Activated T-cell treated with anti-CD3 and anti-CD28 coated beads, Interleukin-2, amount 50 U/mL, for 48 hours (primary cell): ENCODE measurements at regions not wholly inside any gene's neighbourhood (a gene's known extent, or its start where the extent isn't known, plus 50 kb on each side); places are given as distances from the start of the nearest gene placed in this dataset.
"Not testable (repeated sequence)": the region's sequence is repeated elsewhere in the genome, so short reads cannot be mapped to it uniquely, and the experiment has no call there.

Source experiments
- DNase-seq, 2 experiments: peaks; one replicate each; pipeline ENCODE4 v3.0.0-alpha.2; 2020

- no peak for DNase-seq
Measured at GRCh38 chr16:77488652-77489051, 53.8 kb upstream of the ADAMTS18 start.

- no peak for DNase-seq
Measured at GRCh38 chr16:77491091-77491490, 56.3 kb upstream of the ADAMTS18 start.

DNA sequence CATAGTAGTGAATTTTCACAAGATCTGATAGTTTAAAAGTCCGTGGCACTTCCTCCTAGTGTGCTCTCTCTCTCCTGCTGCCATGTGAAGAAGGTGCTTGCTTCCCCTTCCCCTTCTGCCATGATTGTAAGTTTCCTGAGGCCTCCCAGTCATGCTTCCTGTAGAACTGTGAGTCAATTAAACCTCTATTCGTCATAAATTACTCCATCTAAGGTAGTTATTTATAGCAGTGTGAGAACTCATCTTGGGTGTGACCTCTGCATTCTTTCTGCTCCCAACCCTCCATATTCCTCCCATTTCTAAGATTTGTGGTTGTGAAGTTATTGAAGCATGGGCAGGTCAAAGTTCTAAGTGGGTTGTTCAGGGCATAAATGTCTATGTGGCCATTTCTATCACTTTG lies 62.1 kb upstream of the ADAMTS18 start:
- DNase-seq = no peak

- DNase-seq = no peak
Measured at GRCh38 chr16:77499373-77500285, 64.8 kb upstream of the ADAMTS18 start.

GRCh38 chr16:77500286-77500598 lies 65.4 kb upstream of the ADAMTS18 start:
- DNase-seq = no peak

DNA sequence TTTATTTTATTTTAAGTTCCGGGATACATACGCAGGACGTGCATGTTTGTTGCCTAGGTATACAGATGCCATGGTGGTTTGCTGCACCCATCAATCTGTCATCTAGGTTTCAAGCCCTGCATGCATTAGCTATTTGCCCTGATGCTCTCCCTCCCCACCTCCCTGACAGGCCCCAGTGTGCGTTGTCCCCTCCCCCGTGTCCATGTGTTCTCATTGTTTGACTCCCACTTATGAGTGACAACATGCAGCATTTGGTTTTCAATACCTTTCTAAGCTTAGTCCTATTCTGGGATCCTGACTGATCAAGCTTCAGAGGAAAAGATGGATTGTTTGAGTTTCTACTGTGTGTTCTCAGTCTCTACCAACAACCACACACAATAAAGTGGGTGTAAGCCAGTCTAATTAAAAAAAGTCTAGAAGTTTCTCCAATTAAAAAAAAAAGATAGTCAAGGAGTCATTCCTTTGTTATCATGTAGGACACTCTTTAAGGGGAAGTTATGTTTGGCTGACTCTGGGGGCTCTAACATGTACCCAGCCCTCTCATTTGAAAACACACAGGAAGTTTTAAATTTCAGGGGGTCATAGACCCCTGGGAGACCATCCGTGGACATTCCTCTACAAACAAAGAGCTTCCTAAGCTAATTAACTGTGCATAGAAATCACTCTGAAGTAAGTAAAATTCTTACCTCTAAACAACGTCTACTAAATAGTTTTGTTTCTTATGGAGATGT lies 66.3 kb upstream of the ADAMTS18 start:
- no peak for DNase-seq

GRCh38 chr16:77502448-77502847 lies 67.6 kb upstream of the ADAMTS18 start:
- DNase-seq = no peak

- not testable (repeated sequence) for DNase-seq
Measured at GRCh38 chr16:77506492-77506891, 71.7 kb upstream of the ADAMTS18 start.

DNA sequence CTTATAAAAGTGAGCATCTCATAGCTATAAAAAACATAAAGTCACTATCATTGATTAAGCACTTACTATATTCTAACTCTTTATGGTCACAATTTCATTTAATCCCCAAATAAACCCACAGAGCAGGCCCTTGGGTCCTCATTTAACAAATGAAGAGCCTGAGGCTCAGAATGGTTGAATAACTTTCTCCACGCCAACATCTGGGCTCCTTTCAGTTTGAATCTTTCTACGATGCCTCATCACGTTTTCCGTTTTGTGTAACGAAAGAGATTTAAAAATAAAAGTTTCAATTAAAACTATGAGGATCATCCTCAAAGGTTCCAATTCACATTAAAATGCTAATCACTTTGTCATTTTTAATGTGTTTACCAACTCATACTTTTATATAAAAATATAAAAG lies 74.2 kb upstream of the ADAMTS18 start:
- DNase-seq = no peak

DNA sequence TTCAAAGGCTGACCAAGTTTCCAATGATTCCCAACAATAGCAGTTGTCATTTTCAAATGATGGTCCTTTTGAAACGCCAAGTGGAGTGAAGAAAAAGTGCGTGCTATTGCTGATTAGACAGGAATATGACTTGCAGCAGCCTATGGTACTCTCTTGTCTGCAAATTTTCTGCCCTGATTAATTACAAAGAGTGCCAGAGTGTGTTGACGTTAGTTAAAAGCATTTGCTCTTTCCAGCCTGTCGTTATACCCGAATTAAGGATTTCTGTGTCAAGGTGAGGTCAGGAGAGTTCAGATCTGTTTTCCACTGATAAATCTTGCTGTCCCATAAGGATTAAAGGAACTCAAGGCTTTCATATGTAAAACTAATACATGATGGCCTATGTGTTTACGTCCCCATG lies 75.0 kb upstream of the ADAMTS18 start:
- no peak for DNase-seq

- no peak for DNase-seq
Measured at GRCh38 chr16:77511053-77511452, 76.2 kb upstream of the ADAMTS18 start.

GRCh38 chr16:77514500-77515220 lies 79.8 kb upstream of the ADAMTS18 start:
- no peak for DNase-seq

GRCh38 chr16:77525226-77525625 lies 90.4 kb upstream of the ADAMTS18 start:
- DNase-seq = not testable (repeated sequence)

DNA sequence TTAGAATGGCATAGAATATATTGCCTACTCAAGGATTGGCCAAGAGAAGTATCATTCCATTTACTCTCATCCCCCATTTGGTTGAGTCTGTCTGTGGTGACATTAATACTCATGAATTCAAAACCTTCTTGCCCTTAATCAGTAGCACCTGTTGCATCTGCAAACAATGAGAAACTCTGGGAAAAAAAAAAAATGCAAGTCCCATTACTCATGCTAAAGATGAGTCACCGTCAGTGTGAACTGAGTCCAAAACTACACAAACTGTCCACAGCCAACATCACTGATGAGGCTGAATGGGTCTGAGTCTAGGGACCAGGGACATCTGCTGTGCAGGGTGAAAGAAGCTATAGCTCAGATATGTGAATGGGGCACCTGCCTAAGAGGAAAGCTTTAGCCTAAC lies 96.9 kb upstream of the ADAMTS18 start:
- no peak for DNase-seq

- DNase-seq = no peak
Measured at GRCh38 chr16:77536809-77537208, 102.0 kb upstream of the ADAMTS18 start.

- DNase-seq = no peak
Measured at GRCh38 chr16:77539421-77540034, 104.7 kb upstream of the ADAMTS18 start.

DNA sequence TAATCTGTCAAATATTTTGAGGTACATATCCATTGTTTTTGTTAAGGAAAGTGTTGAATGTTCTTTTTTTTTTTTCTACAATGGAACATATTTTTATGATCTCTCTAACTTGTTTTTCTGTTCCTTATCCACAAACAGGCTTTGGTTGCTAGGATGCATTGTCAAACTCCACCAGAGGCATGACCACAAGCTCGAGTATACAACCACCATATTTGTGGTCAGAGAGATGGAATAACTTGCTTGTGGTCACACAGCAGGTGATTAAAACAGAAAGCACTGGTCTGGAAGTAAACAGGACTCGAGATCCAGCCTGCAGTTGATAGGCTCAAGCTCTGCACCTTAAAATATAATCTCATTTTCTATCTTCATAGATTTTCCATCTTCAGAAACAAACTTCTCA lies 105.8 kb upstream of the ADAMTS18 start:
- DNase-seq = no peak

- no peak for DNase-seq
Measured at GRCh38 chr16:77541165-77541564, 106.3 kb upstream of the ADAMTS18 start.

- no peak for DNase-seq
Measured at GRCh38 chr16:77548151-77548550, 113.3 kb upstream of the ADAMTS18 start.

DNA sequence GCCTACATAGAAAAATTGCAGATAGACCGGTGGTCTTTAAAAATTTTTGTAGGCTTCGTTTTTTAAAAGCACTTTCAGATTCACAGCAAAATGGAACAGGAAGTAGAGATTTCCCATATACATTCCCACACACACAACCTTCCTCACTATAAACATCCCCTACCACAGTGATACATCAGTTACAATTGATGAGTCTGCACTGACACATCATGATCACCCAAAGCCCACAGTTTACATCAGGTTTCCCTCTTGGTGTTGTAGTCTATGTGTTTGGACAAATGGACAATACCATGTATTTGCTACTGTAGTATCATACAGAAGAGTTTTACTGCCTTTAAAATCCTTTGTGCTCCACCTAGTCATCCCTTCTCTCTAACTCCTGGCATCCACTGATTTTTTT lies 113.9 kb upstream of the ADAMTS18 start:
- no peak for DNase-seq

DNA sequence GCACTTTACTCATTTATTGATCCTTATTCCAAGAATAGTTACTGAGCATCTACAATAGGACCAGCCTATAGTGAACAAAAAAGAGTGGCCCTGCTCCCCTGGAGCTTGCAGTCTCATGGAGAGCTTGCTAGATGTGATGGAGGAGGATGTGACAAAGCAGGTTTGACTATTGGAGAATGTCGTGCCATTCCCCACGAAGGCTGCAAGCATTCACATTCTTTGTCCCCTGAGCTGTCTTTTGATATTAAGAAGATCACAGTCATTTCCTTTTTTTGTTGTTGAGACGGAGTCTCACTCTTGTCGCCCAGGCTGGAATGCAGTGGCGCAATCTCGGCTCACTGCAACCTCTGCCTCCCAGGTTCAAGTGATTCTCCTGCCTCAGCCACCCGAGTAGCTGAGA lies 115.0 kb upstream of the ADAMTS18 start:
- DNase-seq = no peak

DNA sequence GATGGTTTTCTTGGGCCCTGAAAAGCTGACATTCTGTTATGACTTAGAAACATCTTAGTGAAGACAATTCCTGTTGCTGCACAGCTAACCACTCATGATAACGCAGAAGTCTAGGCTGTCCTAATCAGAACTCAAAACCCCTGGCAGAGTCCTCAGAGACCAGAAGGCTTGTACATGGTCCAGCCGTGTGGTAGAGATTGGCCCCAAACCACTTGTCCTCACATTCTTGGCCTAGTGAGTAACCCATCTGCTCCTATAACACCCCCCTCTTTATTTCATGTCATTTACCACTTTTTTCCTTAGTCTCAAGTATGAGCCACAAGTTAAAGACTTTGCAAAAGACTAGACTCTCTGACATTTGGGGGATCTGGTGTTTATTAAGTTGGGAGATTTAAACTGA lies 116.5 kb upstream of the ADAMTS18 start:
- DNase-seq = no peak

- no peak for DNase-seq
Measured at GRCh38 chr16:77553130-77553529, 118.3 kb upstream of the ADAMTS18 start.
